HG02840 (cell line): ENCODE measurements at regions not wholly inside any gene's neighbourhood (a gene's known extent, or its start where the extent isn't known, plus 50 kb on each side); places are given as distances from the start of the nearest gene placed in this dataset.

ENCODE experiments used
- ATAC-seq: cut with Tn5 transposase; IDR thresholded peaks from one replicate; pipeline ENCODE4 v1.9.1; 2021; ENCODE audit warnings: mild to moderate bottlenecking, moderate library complexity, moderate number of reproducible peaks; ENCODE audit not compliant: unreplicated experiment, low FRiP score

DNA sequence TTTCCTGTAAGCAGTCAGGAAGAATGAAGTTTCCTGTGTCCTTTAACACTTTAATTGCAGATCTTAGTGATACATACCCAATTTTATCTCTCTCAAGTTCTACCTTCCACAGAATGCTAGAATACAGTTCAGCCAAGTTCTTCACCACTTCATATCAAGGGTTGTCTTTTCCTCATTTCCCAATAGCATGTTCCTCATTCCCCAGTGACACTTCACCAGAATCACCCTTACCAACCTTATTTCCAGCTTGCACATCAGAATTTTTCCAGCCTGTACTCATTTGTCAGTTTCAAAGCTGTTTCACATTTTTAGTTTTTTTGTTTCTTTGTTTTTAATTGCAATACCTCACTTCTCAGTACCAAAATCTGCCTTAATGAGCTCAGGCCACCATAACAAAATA, 126.1 kb downstream of the ESM1 start:
- ATAC-seq, result no peak

DNA sequence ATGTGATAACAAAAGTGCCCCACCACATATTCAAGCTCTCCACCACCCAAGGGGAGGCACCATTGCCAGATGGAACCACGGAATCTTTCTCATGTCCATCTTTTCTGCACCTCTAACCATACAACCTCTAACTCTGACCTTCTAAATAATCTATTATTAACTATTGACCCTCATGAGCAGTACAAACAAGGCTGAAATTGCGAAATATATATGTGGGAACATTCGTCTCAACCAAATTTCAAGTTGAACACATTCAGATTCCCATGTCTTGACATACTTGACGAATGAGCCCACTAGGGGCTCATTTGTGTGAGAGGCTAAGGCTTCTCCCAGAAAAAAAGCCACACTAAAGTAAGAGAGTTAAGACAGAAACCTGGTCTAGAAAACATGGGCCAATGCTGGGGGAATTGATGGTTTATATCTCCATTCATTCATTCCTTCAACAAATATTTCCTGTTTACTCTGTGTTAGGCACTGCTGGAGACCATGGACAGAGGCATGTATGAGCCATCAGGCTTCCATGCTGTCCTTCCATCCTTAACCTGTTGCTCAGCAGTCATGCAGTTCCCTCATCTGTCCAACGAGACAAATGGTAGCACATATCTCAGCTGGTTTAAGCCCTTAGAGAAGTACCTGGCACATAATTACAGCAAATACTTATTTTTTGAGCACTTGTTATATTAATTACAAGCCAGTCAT, 130.4 kb downstream of the ESM1 start:
- no peak for ATAC-seq

DNA sequence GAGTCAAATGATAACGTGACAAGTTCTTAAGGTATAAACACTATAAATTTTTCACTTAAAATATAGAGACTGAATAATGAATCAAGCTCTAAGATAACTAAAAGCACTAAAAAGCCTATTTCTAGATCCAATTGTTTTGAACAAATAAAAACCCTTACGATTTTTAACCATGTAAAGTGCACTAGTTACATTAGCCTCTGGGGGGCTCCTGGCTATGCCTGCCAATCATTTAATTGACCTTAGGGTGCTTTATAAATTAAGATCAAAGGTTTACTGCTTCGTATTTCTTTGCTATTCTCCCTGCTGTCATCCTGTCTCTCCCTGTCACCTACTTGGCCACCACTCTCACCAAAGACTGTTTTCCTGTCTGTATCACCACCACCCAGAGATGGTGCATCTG, 133.4 kb downstream of the ESM1 start:
- ATAC-seq, result no peak

GRCh38 chr5:54851449-54851848, 133.9 kb downstream of the ESM1 start:
- ATAC-seq, result no peak

DNA sequence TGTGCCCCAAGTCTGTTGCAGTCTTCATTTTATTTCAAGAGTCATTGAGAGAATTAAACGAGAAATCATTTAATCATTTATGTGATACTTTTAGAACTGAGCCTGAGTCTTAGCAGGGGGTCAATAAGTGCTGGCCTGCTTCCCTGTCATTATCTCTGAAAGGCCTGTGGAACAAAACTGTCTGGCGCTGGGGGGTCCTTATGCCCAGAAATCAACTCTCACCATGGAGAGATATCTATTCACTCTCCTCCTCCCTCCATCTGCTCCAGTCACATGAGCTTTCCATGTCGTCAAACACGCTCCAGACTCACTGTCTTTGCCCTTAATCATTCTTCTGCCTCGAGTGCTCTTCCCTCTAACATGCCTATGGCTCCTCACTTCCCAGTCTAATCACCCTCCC, 136.8 kb downstream of the ESM1 start:
- ATAC-seq, result no peak

DNA sequence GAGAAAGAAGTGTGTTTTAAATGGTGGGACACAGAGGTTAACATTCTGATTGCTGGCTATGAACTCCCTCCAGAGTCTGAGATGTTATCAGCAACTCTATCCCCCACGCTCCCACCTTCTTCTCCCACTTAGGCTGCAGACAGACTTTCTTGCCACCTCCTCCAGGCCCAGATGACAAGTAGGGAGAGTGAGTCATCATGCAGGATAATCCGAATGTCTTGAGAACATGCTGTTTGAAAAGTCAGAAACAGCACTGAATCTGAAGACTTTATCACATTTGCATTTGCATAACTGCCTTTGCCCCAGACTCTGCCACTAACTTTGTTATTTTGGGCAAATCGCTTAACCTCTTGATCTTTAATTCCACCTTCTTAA, 139.8 kb downstream of the ESM1 start:
- ATAC-seq, result no peak

DNA sequence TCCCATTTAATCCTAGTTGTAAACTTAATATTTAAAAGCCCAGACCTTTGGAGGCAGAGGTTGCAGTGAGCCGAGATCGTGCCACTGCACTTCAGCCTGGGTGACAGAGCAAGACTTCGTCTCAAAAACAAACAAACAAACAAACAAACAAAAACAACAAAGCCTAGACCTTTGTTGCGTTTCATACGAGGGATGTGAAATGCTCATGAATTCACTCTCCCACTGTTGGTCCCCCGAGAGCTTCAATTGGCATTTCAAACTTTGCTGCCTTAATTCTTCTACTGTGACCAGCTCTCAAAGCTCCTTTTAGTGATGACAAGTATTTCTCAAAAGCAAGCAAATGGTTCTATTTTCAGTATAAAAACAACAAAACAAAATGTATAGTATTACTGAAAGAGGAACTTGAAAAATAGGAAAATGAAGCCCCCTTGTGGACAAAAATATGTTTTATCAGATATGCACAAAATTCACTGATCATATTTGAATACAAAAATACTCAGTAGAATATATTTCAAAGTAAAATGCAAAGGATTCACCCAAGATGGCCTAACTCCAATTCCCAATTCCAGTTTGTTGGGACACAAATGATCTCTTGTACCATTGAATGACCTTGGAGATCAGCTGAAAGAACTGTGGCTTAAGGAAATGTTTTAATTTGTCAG, 140.4 kb downstream of the ESM1 start:
- no peak for ATAC-seq

- ATAC-seq, result no peak
Measured at GRCh38 chr5:54844266-54844665, 141.1 kb downstream of the ESM1 start.

DNA sequence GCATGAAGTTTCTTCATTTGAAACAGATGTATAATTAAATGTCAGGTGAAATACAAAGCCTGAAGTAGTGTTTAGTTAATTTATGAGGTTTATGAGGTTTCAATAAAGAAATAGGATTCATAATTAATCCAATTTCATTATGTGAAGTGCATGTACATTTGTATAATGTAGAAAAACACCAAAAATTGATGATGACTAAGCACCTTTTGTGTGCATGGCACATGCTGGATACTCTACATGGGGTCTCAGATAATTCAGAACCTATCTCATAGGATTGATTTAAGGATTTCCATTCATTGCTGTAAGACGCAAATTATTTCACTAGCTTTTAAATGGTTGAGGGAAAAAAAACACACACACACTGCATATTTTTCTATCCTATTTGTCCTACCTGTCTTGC, 143.9 kb downstream of the ESM1 start:
- ATAC-seq, result no peak

- ATAC-seq, result no peak
Measured at GRCh38 chr5:54838843-54839242, 146.6 kb downstream of the ESM1 start.

DNA sequence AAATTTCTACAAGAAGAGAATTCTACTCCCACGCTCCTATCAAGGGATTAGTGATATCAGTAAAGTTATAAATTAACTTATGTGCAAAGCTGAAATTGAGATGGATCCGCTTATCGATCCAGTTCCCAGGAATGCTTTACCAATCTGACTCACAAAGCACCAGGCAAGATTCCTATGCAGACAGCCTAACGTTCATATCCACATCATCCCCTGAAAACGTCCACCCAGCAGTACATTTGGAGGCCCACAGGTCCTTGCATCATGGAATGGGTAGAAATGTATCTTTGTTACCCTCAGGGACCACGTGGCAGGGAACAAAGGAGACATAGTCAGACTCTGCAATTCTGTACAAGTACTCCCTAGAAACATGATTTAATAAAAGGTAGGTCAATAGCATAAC, 147.4 kb downstream of the ESM1 start:
- no peak for ATAC-seq

DNA sequence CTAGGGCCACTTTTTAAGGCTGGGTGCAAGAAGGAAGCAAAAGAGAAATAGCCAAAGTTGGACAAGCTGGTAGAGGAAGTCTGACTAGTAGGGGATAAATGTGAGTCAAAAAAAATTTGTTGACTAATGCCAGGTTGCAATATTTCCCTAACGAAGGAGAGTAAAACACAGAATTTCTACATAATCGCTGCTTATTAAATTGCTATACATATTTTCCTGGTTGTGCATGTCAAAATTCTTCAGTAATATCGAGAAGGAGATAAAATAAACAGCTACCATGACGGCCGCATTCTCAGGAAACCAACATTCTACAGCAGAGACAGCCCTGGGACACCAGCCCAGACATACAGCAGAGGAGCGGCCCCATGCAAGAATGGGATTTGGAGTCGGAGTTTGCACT, 148.3 kb downstream of the ESM1 start:
- no peak for ATAC-seq

DNA sequence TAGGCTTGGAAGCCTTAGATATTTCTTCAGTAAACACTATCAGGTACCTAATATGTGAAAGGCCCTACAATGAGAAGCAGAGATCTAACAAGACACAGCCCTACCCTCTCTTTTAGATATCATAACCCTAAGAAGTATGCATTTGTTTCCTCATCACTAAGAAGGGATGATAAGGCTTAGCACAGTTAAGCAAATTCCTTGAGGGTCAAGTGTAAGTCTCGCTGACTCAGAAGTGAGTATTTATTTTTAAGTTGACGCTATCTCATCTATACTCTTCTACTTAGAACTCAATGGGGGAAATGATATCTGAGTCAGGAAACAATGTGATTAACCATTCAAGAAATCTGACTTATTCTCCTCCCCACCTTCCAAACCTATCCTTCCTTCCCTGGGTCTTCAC, 149.7 kb downstream of the ESM1 start:
- ATAC-seq, result no peak

GRCh38 chr5:54834121-54834842, 151.1 kb downstream of the ESM1 start:
- no peak for ATAC-seq

DNA sequence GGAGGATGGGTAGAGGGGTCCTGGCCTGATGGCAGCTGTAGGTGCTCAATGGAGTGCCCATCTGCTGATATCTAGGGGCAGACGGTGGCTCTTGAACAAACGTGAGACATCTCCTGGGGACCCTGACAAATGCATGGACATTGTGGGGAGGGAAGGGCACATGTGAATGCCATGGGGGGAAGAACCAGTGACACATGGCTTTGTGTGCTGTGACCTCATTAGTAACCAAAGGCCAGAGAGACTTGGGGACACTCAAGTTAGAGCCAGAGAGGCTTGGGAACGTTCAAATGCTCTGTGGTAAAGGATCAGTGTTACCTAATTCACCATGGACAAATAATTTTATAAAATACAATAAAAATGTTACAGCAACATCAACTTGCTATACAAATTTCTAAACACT, 151.8 kb downstream of the ESM1 start:
- ATAC-seq, result no peak

- ATAC-seq, result no peak
Measured at GRCh38 chr5:54832858-54833257, 152.5 kb downstream of the ESM1 start.

DNA sequence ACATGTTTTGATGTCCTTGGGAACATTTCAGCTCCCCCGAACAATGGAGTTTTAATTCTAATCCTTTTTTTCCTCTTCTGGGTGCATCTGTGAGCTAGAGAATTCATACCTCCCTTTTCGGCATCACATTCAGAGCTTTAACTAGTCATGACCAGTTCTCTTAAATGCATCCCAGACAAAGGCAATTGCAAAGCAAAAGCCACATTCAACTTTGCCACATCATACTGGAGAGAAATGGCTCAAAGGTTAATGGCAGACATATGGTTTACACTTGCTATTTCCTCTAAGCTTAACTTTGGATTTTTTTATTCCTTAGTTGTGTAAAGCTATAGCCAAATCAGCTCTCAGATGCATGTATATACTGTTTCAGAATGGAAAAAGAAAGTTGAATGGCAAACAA, 153.3 kb downstream of the ESM1 start:
- ATAC-seq, result no peak

DNA sequence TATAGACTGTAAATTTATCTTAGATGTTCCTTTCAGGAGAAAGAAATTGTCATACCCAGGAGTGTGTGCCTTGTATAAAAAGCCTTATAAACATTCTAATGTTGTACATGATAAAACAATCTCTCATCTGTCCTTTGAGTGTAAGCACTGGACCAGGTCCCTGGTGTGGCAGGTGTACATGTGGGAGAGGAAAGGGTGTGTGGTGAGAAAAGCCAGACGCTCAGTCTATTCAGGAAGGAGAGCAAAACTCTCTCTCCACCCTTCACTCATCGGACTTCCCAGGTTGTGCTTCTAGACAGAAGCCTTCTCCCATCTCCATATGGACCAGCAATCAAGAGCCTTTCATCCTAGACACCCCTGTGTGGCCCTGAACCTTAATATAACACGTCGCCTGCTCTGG, 154.2 kb downstream of the ESM1 start:
- ATAC-seq, result no peak

DNA sequence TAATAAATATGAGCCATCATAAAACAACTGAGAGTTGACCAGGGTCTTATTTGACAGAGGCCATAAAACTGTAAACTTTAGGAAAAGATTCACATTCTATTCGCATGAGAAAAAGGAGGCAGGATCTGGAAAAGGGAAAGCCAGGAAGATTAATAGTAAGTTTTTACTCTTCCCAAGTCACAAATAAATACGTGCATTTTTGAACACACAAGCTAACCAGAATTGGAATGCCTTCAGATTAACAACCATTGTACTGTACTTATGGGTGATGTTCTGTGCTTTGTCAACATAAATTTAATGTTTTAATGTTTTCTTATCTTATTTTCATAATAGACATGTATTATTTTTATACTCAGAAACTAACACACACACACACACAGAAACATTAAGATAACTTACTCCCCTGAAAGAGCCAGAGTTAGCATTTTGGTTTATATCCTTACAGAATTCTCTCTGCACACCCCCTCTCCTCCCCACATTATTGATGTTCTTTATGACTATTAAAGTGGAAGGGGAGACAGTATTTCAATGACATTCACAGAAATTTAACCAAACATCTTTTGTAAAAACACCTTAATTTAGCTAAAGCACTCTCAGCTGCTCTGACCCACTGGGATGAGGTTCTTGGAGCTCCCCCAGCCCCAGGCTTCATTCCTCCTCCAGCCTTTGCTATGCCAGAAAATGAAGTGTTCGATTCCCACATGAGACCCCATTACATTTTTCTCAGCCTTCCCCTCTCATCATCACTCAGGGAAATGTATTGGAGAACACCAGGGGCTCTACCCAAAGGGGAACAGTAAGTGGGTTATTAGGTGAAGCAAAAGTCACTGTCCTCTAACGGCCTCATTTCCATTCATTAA, 155.5 kb downstream of the ESM1 start:
- ATAC-seq, result no peak

DNA sequence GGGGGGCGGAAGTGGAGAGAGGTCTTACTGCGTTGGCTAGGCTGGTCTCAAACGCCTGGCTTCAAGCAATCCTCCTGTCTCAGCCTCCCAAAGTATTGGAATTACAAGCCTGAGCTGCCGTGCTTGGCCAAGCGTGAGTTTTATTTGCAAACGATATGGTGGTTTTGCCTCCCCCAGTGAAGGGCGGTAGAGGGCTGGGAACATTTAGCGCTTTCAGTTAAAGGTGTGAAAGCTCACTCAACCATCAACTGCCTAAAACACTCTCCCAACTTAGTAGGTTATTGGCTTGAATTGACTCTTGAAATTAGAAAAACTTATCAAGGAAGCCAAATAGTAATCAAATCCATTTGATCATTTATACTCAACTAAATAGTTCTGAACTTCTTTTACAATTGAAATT, 156.3 kb downstream of the ESM1 start:
- no peak for ATAC-seq

- no peak for ATAC-seq
Measured at GRCh38 chr5:54828151-54828550, 157.2 kb downstream of the ESM1 start.
